ENCODE measurements at regions not wholly inside any gene's neighbourhood (a gene's known extent, or its start where the extent isn't known, plus 50 kb on each side); places are given as distances from the start of the nearest gene placed in this dataset.
A peak's percentile ranks its signal among the peaks of the same experiment; 100 is the strongest.
"Not testable (repeated sequence)": the region's sequence is repeated elsewhere in the genome, so short reads cannot be mapped to it uniquely, and the experiment has no call there.

GRCh38 chr21:29396951-29397455 lies 98.3 kb downstream of the BACH1 start:
- no peak for DNase-seq

GRCh38 chr21:29403301-29403700 lies 104.6 kb downstream of the BACH1 start:
- no peak for DNase-seq

GRCh38 chr21:29403922-29404538 lies 105.3 kb downstream of the BACH1 start:
- DNase-seq: peak; percentile 28 to 59 (median 50)

GRCh38 chr21:29405503-29406122 lies 106.9 kb downstream of the BACH1 start:
- no peak for DNase-seq

DNA sequence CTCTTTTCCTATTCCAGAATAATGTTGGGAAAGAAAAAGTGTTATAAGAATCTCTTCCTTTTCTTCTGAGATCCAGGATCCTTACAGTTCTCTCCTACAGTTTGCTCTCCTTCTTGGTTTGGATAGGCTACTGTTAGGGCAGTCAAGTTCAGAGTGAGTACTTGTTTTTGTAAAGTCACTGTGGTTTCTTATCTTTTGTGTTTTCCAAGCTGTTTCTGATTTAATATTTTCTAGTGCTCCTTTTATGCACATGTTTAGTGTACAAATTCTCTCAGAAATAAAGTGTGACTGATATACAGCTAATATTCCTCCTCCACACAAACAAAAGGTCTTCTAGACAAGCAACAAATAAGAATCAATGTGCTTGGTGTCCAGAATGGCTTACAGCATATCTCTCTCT lies 107.7 kb downstream of the BACH1 start:
- no peak for DNase-seq

- no peak for DNase-seq
Measured at GRCh38 chr21:29407571-29407970, 108.8 kb downstream of the BACH1 start.

DNA sequence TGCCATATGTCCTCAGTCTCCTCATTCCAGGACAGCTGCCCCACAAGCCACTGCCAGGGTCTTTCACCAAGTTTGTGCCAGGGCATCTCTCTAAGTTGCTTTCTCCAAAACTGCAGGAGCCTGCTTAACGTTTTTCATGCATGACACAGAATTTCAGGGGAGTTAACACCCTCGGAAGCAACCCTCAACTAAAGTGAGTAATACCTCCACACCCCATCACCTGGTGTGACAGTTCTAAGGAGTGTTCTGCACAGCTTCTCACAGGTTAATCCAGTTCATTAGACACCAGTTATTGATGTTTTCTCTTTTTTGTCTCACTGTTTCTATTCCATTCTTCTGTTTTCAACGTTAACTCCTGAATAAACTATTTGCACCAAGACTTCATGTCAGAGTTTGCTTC lies 115.0 kb downstream of the BACH1 start:
- DNase-seq: no peak

DNA sequence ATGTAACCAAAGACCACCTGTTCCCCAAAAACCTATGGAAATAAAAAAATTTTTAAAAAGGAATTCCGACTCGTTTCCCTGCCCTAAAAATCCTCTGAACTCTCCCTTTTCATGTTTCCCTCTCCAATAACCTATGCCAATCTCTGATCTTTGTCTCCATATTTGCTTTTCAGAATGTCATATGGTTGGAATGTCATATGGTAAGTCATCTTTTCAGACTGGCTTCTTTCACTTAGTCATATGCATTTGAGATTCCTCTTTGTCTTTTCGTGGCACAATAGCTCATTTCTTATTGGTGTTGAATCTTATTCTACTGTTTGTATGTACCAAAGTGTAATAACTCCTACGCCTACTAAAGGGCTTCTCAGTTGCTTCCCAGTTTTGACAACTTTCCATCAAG lies 117.5 kb downstream of the BACH1 start:
- DNase-seq: no peak

GRCh38 chr21:29418813-29419212 lies 120.1 kb downstream of the BACH1 start:
- peak in 2 of 4 experiments; percentile 30 to 40 for DNase-seq

DNA sequence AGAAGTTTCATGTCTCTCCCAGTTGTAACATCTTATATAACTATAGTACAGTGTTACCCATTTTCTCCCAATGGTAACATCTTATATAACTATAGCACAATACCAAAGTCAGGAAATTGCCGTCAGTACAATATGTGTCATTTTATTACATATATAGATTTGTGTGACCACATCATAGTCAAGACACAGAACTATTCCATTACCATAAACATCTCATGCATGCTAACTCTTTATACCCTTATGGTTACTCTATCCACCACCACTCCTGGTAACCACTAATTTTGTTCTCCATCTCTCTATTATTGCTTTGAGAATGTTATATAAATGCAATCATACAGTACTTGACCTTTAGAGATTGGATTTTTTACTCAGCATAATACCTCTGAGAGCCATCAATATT lies 120.7 kb downstream of the BACH1 start:
- DNase-seq: no peak

DNA sequence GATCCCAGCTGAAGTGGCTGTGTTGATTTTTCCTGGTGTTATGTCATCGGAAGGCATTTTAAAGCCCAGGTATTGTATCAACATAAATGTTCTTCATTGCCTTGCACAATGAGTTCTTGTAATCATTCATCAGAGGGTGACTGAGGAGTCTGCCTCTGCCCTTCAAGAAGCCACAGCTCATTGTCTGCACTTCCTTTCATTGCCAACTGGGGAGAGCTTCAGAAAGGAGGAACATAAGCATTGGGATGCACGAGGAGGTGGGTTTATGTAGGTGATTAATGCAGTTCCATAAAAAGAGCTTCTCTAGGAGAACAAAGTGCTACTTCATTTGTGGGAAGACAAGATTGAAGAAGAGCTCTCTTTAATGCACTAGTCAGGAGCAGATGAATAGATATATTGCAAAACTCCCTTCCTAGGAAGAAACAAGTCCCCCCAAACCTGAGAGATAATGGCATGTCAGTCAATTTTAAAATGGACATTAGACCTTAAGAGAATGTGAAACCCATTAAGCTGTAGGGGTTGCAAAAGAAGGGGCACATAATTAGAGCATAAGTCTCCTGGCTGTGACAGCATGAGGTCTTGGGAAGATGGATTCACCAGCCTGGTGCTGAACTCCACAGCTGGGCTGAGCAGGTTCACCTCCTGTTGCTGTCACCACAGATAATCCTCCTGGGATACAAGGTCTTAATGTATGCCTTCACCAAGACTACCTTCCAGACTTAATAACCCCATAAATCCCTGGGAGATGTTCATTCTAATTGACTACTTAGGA lies 124.6 kb downstream of the BACH1 start:
- DNase-seq: peak; percentile 39 to 76 (median 63)

DNA sequence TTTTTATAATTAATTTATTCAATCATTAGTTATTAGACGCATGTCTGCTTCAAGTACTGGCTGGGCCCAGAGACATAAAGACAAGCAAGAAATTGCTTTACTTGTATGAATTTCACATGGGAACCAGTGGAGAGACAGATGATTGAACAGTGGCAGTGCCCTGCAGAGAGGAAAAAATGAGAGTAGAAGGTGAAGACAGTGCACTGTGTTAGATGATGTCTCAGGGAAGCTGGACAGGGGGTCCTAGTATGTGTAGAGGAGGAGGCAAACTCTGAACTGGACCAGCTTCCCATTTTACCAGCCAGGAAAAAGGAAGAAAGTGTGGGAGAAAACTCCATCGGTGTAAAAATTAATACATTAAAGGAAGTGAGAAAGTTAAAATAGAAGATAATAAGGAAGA lies 126.0 kb downstream of the BACH1 start:
- no peak for DNase-seq

DNA sequence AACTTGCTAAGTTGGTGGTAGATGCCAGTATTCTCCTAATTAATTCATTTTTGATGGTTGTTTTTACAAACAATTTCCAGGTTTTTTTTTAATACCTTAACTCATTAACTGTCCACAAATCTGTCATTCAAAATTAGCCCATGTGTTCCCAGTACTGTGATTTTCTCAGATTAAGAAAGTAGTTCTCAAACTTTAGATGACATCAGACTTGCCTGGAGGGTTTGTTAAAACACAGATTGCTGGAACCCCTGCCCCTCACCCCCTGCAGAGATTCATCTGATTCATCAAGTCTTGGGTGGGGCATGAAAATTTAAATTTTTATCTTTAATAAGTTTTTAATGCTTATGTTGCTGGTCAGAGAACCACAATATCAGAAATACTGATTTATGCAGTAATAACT lies 130.5 kb downstream of the BACH1 start:
- DNase-seq: no peak

DNA sequence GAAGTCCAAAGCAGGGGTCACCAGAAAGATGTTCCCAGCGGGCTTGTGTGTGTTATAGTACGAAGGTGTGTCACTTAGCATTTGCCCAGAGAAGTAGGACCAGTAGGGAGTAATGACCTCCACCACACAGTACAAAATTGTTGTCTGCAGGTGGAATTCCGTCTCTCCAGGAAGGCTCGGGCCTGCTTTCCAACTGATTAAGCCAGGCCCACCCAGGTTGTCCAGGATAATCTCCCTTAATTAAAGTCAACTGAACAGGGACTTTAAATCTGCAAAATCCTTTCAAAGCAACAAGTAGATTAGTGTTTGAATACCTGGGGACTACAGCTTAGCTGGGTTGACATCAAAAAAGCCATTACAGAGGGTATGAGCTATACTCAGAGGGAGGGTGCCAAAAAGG lies 131.3 kb downstream of the BACH1 start:
- DNase-seq: no peak

DNA sequence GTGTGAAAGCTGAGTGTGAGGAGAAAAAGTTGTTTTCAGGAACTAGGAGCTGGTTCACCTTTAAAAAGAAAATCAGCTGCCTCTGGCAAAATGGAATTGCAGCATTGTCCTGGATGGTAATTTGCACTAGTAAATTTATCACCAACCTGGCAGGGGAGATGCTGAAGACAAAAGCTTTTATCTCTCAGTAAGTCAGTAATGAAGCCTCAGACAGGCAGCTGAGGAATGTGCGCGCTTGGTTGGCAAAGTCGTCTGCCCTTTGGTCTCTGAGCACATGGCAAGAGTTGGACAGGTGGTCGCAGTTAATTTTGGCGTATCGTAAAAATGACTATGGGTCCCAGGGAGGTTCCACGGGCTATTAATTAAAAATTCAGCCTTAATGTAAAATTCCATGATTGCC lies 131.9 kb downstream of the BACH1 start:
- DNase-seq: no peak

DNA sequence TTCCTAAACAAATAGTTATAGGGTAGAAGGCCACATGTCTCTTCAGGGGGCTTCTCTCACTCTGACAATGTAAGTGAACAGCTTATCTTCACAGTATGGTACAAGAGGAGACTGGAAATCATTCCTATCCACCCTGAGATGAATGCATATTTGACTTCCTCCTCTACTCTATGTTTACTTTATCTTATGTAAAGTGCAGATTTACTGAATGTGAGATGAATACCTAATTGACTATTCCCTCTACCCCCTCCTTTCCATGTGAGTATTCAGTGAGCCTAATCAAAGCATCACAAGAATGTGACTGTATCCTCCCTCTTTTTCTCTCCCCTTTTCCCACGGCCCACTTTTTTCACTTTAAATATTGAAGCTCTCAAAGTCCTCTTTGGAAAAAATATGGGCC lies 132.5 kb downstream of the BACH1 start:
- DNase-seq: no peak

DNA sequence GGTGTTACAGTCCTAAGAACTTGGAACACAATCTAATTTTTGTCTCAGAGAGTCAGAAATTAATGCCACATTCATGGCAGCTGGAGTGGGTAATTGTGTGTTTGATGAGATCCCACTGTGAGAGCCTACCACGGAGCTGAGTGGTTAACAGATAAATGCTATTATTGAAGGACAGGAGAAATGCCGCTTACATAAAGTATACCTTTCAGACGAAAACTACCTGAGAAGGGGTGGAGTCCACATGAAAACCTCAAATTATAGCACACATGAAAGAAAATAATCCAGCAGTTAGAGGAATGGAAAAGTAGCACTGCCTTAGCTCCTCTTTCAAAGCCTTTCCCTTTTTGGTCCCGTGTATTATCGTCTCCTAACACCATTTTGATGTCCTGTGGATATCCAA lies 133.0 kb downstream of the BACH1 start:
- DNase-seq: no peak

DNA sequence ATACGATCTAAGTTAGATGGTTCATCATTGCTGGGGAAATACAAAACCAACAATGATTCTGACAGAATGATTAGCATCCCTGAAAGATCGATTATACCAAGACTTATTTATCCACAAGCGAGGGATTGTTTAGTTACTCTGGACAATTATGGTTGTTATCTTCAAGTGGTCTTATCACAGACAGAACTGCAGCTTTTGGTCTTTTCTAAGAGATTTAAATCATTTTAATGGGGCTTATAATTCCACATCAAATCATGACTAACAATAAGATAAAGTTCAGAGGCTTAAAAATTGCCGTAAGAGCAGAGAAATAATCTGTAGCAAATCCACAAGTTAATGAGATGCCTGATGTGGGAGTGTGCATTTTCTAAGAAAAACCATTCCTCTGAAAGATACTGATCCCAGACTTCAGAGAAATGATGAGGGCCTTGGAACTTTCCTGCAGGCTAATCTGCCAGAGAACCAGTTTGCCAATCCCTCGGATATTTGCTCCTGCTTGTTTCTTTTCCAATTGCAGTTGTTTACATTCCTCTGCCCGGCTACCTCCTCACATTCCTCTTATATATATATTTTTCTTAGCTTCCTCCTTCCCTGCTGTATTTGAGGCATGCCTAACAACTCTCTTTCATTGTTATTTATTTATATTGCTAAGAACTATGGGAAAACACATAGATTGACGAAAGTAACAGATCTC lies 134.8 kb downstream of the BACH1 start:
- DNase-seq: no peak

DNA sequence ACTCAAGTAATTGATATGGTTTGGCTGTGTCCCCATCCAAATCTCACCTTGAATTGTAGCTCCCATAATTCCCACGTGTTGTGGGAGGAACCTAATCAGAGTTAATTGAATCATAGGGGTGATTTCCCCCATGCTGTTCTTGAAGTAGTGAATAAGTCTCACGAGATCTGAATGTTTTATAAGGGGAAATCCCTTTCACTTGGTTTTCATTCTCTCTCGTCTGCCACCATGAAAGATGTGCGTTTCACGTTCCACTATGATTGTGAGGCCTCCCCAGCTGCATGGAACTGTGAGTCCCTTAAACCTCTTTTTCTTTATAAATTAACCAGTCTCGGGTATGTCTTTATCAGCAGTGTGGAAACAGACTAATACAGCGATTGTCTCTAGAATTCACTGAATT lies 135.4 kb downstream of the BACH1 start:
- no peak for DNase-seq

DNA sequence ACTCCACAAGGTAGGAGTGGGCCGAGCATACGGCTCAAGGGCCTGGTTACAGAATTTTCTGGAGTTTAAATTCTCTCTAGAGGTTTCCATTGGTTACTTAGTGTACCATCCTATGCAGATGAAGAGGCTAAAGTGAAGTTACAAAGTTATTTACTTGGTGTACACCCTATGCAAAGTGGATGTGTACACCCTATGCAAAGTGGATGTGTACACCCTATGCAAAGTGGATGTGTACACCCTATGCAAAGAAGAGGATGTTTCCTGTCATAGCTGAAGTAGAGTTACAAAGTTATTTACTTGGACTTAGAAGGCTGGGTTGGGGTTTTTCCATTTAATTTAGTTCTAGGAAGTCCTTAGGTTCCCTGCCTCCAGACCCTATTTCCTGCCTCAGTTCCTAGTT lies 136.3 kb downstream of the BACH1 start:
- not testable (repeated sequence) for DNase-seq

DNA sequence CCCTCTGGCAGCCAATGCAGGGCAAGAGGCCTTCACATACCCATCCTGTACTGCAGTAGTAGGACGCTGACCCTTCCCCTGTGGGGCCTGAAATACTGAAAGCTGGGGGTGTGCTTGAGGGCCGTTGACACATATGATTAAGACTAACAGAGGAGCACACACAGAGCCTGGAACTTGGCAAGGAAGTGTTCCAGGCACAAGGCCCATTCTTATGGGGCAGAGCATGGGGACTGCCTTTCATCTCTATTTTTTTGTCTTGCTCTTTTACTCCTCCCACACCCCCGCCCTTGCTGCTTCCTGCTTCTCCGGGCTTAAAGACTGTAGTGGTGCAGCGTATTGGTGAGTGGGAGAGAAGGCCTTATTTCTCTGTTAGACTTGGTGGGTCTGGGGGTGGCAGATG lies 137.4 kb downstream of the BACH1 start:
- no peak for DNase-seq

GRCh38 chr21:29436650-29437049 lies 137.9 kb downstream of the BACH1 start:
- no peak for DNase-seq

DNA sequence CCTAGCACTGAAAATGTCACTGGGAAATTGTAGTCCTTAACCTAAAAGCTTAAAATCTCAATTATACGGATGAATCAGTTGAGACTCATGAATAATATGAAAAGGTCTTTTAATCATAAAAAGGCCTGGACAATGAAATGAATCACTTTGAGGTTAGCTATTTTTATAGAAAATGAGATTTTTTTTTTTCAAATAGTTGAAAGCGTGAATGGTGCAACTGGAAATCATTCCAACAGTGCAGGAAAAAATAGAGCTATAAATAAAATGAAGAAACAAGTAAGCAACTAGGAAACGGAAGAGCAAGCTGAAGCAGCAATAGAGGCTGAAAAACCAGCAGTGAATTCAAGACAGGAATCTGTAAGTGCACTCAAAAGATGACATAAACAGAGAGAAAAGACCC lies 142.9 kb downstream of the BACH1 start:
- no peak for DNase-seq
